DMS153 (cell line): ENCODE measurements at regions not wholly inside any gene's neighbourhood (a gene's known extent, or its start where the extent isn't known, plus 50 kb on each side); places are given as distances from the start of the nearest gene placed in this dataset.
A peak's percentile ranks its signal among the peaks of the same experiment; 100 is the strongest.
"Not testable (repeated sequence)": the region's sequence is repeated elsewhere in the genome, so short reads cannot be mapped to it uniquely, and the experiment has no call there.

Source experiments
- DNase-seq: peaks from one replicate; lab custom pipeline; 2025; lab: John Stamatoyannopoulos, UW

- DNase-seq = no peak
Observed at GRCh38 chr1:43108080-43108479, 64.0 kb downstream of the EBNA1BP2 start.

- no peak for DNase-seq
Observed at GRCh38 chr1:43107664-43108063, 64.4 kb downstream of the EBNA1BP2 start.

DNA sequence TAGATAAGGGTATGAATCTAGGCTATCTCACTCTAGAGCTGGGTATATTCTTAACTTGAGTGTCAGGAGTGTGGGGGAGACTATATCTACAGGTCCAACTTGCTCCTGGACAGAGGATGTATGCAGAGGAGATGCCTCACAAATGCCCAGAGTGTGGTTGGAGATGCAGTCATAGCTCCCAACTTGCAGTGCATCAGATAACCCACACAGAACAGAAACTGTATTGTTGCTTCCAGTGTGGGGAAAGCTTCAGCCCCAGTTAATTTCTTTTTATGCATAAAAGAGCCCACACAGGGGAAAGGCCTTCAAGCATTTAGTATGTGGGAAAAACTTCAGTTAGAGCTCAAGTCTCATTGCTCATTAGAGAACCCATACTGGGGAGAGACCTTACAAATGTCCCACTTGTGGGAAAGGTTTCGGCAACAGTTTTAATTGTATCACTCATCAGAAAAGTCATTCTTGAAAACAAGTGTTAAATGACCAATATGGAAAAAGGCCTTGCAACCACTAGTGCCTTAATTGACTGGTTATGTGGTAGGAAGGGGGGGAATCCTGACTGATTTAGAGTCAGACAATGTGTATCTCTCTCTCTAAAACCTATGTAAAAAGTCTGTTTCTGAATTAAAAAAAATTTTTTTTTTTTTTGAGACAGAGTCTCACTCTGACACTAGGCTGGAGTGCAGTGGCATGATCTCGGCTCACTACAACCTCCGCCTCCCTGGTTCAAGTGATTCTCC lies 67.9 kb downstream of the EBNA1BP2 start:
- DNase-seq = no peak

- no peak for DNase-seq
Observed at GRCh38 chr1:43101061-43101460, 71.0 kb downstream of the EBNA1BP2 start.

DNA sequence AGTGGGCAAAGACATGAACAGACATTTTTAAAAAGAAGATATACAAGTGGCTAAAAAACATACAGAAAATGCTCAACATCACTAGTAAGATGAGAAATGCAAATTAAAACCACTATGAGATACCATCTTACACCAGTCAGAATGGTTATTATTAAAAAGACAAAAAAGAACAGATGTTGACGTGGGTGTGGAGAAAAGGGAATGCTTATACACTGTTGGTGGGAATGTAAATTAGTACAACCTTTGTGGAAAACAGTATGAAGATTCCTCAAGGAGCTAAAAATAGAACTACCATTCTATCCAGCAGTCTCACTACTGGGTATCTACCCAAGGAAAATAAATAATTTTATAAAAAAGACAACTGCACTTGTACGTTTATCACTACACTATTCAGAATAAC lies 73.9 kb downstream of the EBNA1BP2 start:
- no peak for DNase-seq

GRCh38 chr1:43096528-43096927 lies 75.6 kb downstream of the EBNA1BP2 start:
- DNase-seq = not testable (repeated sequence)

DNA sequence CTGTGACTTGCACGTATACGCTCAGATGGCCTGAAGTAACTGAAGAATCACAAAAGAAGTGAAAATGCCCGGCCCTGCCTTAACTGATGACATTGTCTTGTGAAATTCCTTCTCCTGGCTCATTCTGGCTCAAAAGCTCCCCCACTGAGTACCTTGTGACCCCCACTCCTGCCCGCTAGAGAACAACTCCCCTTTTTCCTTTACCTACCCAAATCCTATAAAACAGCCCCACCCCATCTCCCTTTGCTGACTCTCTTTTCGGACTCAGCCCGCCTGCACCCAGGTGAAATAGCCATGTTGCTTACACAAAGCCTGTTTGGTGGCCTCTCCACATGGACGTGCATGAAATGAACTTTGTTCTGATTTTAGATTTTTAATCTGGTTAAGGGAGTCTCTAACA lies 81.3 kb downstream of the EBNA1BP2 start:
- not testable (repeated sequence) for DNase-seq

GRCh38 chr1:43090157-43090556 lies 81.9 kb downstream of the EBNA1BP2 start:
- not testable (repeated sequence) for DNase-seq

GRCh38 chr1:43083375-43083891 lies 88.7 kb downstream of the EBNA1BP2 start:
- DNase-seq = no peak

GRCh38 chr1:43082740-43083139 lies 89.3 kb downstream of the EBNA1BP2 start:
- no peak for DNase-seq

- DNase-seq = no peak
Observed at GRCh38 chr1:43077273-43077672, 94.8 kb downstream of the EBNA1BP2 start.

DNA sequence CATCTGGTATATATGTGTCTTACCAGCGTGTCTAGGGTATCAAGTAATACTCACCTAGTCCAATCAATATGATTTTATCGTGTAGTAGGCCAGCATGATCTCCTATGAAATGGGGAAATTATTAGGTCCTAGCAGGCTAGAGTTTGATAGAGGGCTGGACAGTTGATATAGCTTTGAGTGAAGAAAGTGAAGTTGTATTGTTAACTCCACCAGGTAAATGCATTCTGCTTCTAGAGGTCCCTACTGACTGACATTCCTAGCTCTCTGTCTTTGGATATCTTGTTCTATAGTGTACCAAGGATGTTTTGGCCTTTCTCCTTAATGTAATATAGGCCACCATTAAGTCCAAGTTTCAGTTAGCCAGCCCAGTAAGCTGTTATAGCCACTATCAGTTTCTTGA lies 97.4 kb downstream of the EBNA1BP2 start:
- DNase-seq = no peak

- no peak for DNase-seq
Observed at GRCh38 chr1:43074244-43074643, 97.8 kb downstream of the EBNA1BP2 start.

DNA sequence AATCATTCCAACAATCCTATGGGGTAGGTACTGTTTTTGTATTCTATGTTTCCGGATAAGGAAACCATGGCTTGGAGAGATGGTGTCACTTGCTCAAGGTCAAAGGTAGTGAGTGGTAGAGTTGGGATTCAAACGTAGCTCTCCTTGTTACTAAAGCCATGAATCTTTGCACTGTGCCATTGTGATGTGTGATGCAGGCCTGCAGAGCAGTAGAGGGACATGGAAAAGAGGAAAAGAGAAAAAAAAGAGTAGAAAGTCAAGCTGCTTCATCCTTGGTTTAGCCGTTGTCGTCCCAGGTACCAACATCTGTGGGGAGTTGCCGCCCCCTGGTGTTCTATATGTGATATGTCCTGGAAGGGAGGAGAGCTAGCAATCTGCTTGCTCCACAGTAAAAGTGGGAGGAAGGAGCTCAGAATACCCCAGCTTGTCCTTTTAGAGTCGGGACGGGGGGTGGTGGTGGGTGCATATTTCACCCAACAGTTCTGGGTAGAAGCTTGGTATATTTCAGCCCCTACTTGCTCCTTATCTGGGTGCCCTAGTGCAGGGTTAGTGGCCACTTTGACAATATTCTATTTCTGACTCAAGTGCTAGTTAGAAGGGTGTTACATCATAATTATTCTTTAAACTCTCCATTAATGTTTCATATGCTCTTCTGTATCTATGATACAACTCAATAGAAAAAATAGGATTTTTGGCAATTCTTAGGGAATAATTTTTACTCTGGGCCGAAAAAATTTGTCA lies 98.4 kb downstream of the EBNA1BP2 start:
- peak; percentile 71 for DNase-seq

DNA sequence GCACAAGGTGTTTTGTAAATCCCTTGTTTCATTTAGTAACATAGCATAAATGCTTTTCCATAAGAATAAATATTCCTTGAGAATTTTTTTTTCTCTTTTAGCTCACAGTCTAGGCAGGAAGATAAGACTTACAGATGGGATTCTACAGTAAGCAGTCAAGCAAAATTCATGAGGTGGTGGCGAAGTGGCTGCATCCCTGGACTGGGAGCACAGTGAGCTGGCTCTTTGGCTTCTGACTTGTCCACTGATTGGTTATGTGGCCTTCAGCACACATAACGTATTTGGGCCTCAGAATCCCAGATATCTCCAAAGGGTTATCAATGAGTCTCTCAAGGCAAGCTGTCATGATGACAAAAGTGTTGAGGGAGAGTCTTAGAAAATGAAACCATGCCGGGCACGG lies 99.8 kb downstream of the EBNA1BP2 start:
- no peak for DNase-seq

DNA sequence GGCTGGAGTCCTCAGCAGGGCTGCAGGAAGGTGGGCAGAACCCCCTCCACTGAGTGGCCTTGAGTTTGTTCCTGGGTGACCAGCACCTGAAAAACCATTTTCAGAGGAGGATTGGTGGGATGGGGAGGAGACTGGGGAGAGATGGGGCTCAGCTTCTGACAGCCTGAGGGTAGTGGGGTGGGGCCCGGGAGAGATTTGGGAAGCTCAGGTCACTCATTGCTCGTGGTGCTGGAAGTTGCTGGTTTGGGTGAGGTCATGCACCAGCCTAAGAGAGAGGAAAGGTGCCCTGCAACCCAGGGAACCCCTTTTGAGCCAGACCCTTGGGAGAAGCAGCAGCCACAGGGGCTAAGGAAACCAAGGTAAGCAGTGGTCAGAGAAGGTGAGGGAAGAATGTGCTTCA lies 100.8 kb downstream of the EBNA1BP2 start:
- no peak for DNase-seq

DNA sequence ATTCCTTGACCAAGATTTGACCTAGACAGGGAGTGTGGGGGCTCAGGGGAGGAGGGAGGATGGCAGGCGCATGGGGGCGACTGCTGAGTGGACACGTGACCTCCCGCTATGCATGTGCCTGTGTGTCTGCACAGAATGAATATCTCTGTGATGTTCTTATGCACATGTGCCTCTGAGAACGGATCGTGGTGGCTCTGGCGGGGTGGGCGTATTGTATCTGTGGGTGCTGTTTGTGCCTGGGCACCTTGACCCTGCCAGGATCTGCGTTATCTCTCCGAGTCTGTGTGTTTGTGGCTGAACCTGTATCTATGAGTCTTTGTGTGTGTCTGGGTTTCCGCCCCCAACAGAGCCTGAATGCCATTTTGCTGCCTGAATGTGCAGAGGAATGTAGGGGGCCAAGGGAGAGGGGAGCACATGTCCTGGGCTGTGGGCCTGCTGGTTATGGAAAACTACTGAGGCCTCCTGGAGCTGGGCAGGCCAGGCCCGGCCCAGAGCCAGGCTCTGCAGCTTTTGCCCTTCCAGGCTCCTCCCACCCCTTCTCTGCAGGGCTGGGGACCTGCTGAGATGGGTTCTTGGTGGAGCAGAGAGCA lies 102.5 kb downstream of the EBNA1BP2 start:
- DNase-seq = no peak

GRCh38 chr1:43068911-43069310 lies 103.2 kb downstream of the EBNA1BP2 start:
- no peak for DNase-seq

- no peak for DNase-seq
Observed at GRCh38 chr1:43067977-43068751, 103.9 kb downstream of the EBNA1BP2 start.

- no peak for DNase-seq
Observed at GRCh38 chr1:43067233-43067745, 104.8 kb downstream of the EBNA1BP2 start.

GRCh38 chr1:43066578-43066977 lies 105.5 kb downstream of the EBNA1BP2 start:
- no peak for DNase-seq
